Panc1 (cell line): ENCODE measurements at regions not wholly inside any gene's neighbourhood (a gene's known extent, or its start where the extent isn't known, plus 50 kb on each side); places are given as distances from the start of the nearest gene placed in this dataset.

ENCODE experiments used
- CTCF ChIP-seq: fragments of 450-650 bp; IDR thresholded peaks from 2 replicates; pipeline ENCODE4 v1.5.1; 2017; ENCODE audit warnings: mild to moderate bottlenecking
- POLR2AphosphoS5 ChIP-seq: IDR thresholded peaks from 2 replicates; pipeline ENCODE4 v1.6.1; 2012; ENCODE audit warnings: mild to moderate bottlenecking, low read depth, low read length, moderate library complexity
- REST ChIP-seq, 2 experiments: IDR thresholded peaks; 2 replicates each; pipeline ENCODE4 v1.6.1; 2011 to 2012; ENCODE audit warnings: low read depth in 2 of 2, control low read depth in 1 of 2, low read length in 1 of 2, mild to moderate bottlenecking in 1 of 2, moderate library complexity in 1 of 2; ENCODE audit not compliant: insufficient read depth in 1 of 2
- SIN3A ChIP-seq: IDR thresholded peaks from 2 replicates; pipeline ENCODE4 v1.6.1; 2012; ENCODE audit warnings: low read depth, mild to moderate bottlenecking, low read length, moderate library complexity, borderline replicate concordance; ENCODE audit not compliant: insufficient read depth
- TCF7L2 ChIP-seq: IDR thresholded peaks from 2 replicates; pipeline ENCODE4 v1.6.1; 2011; ENCODE audit warnings: mild to moderate bottlenecking, low read depth, low read length, inconsistent platforms

- TF ChIP-seq CTCF, result no peak
- no peak for TF ChIP-seq TCF7L2
- TF ChIP-seq REST (IDR thresholded peaks at IDR 0.05; ENCODE audit: insufficient read depth in 1 of 2, low read depth in 2 of 2, low read length in 1 of 2), result no peak
- no peak for TF ChIP-seq POLR2AphosphoS5
- TF ChIP-seq SIN3A, result no peak
These were observed 137.9 kb upstream of the NEDD9 start for GRCh38 chr6:11370191-11371018.
